GM06990 (cell line): ENCODE measurements at regions not wholly inside any gene's neighbourhood (a gene's known extent, or its start where the extent isn't known, plus 50 kb on each side); places are given as distances from the start of the nearest gene placed in this dataset.

Source experiments
- DNase-seq: peaks from one replicate; pipeline ENCODE4 v3.0.0-alpha.2; 2011; ENCODE audit not compliant: insufficient read length; ENCODE audit errors: extremely low read depth
- H3K27me3 ChIP-seq: replicated peaks from 2 replicates; pipeline ENCODE4 v1.6.0; 2011; ENCODE audit warnings: low read length; ENCODE audit not compliant: control insufficient read depth, insufficient read depth
- H3K36me3 ChIP-seq: 2 replicates; pipeline ENCODE4 v1.5.1; 2011; ENCODE audit warnings: low read length; ENCODE audit not compliant: control insufficient read depth, insufficient read depth
- H3K4me3 ChIP-seq: replicated peaks from 2 replicates; pipeline ENCODE4 v1.5.1; 2011; ENCODE audit warnings: low read depth, mild to moderate bottlenecking, control low read depth, low read length
- CTCF ChIP-seq: IDR thresholded peaks from 2 replicates; pipeline ENCODE4 v1.5.1; 2011; ENCODE audit warnings: low read length, control low read depth, mild to moderate bottlenecking, inconsistent platforms; ENCODE audit not compliant: insufficient read depth, poor library complexity, severe bottlenecking

DNA sequence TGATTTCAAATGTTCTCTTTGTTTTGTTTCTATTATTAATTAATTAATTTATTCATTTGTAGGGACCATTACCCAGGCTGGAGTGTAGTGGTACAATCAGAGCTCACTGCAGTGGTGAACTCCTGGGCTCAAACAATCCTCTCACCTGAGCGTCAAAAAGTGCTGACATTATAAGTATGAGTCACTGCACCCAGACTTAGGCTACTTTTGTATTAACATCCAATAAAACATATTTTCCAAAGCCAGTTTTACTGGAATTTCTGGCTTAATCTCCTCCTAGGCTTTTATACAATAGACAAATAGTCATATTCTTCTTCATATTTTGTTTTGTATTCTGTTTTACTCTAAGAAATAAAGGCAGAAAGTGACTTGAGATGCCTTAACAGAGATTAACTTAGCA, 749.6 kb downstream of the SLC16A7 start:
- Histone ChIP-seq H3K4me3 (no peak overlapping the region), H3K36me3 (no peaks in the 10 kb centered on the region), H3K27me3 (no peaks in the 10 kb centered on the region)
- no peak for DNase-seq
- no peak for TF ChIP-seq CTCF

- no peaks in the 10 kb centered on the region for H3K27me3 ChIP-seq
- H3K4me3 ChIP-seq = no peak overlapping the region
- DNase-seq = no peak
- H3K36me3 ChIP-seq = no peaks in the 10 kb centered on the region
- no peak for TF ChIP-seq CTCF
Observed at GRCh38 chr12:60349232-60349978, 753.6 kb downstream of the SLC16A7 start.

DNA sequence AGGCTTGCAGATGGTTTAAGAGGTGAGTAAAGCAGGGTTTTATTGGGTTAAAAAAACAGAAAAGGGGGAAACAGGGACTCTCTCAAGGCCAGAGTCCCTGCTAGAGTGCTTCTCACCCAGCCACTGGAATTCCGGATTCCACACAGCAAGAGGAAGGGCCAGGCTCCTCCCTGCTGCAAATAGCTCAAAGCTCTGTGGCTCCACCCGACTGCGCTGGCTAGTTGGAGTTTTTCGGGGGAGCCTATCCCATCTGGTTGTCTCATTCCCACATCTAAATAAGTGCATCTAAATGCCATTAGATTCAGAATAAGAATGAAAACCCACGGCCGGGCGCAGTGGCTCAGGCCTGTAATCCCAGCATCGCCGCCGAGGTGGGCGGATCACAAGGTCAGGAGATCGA, 791.5 kb downstream of the SLC16A7 start:
- Histone ChIP-seq H3K4me3 (no peak overlapping the region), H3K36me3 (no peaks in the 10 kb centered on the region), H3K27me3 (no peaks in the 10 kb centered on the region)
- no peak for DNase-seq
- TF ChIP-seq CTCF = no peak

GRCh38 chr12:60391051-60391450, 795.2 kb downstream of the SLC16A7 start:
- TF ChIP-seq CTCF = no peak
- Histone ChIP-seq H3K36me3 (no peaks in the 10 kb centered on the region), H3K4me3 (no peak overlapping the region), H3K27me3 (no peaks in the 10 kb centered on the region)
- DNase-seq = no peak

GRCh38 chr12:60391791-60392190, 796.0 kb downstream of the SLC16A7 start:
- no peaks in the 10 kb centered on the region for H3K36me3 ChIP-seq
- H3K4me3 ChIP-seq = no peak overlapping the region
- no peaks in the 10 kb centered on the region for H3K27me3 ChIP-seq
- no peak for TF ChIP-seq CTCF
- no peak for DNase-seq

DNA sequence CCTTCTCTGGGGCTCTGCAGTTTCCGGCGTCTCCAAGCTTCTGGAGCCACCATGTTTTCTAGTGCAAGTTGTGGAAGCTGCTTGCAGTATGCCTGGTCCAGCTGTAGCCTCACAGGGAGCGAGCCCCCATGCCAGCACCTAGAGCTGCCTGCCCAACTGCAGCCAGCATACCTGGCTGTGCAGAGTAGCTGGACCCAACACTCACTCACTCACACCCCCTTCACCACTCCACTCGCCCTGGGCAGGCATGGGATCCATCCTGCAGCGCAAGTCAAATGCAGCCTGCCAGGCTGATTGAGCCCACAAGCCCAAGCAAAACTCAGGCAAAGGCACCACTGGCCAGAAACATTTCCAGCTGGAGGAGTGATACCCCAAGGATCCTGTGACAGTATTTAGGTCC, 797.3 kb downstream of the SLC16A7 start:
- DNase-seq = no peak
- no peak for TF ChIP-seq CTCF
- no peaks in the 10 kb centered on the region for H3K27me3 ChIP-seq
- H3K4me3 ChIP-seq = no peak overlapping the region
- no peaks in the 10 kb centered on the region for H3K36me3 ChIP-seq
